ENCODE measurements at regions not wholly inside any gene's neighbourhood (a gene's known extent, or its start where the extent isn't known, plus 50 kb on each side); places are given as distances from the start of the nearest gene placed in this dataset.

DNA sequence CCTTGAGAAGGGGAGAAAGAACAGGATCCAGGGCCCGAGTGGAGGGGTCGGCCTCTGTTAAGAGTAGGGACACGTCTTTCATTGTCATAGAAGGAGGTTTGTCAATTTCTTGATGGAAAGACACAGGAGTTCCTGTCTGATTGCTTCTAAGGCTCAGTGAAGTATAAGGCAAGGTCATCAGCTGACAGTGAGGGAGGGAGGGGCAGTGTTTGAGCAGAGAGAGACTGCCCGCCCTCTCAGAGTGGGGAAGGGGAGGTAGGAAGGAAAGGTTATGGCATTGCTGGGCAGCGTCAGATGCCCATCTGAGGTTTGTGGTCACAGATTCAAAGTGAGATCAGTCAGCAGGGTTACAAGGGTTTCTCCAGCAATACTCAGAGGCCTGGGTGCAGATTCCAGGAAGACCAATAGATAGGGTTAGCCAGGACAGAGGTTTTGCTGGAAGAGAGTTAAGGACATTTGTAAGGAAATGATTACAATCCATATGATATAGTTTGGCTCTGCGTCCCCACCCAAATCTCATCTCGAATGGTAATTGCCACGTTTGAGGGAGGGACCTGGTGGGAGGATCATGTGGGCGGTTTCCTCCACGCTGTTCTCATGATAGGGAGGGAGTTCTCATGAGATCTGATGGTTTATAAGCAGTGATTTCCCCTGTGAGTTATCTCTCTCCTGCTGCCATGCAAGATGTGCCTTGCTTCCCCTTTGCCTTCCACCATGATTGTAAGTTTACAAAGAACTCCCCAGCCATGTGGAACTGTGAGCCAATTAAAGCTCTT, 127.2 kb upstream of the GJB5 start:
- no peak for TF ChIP-seq POLR2A (IDR thresholded peaks at IDR 0.05; ENCODE audit: low read depth, low read length)
- TF ChIP-seq POU2F2 (IDR thresholded peaks at IDR 0.05; ENCODE audit: low read depth, low read length) = no peak
- no peak for TF ChIP-seq PAX5 (IDR thresholded peaks at IDR 0.05; ENCODE audit: insufficient read depth, low read length, severe bottlenecking)
- no peak for TF ChIP-seq POLR2AphosphoS5 (IDR thresholded peaks at IDR 0.05; ENCODE audit: low read depth, low read length)
- no peak for TF ChIP-seq TAF1 (IDR thresholded peaks at IDR 0.05; ENCODE audit: low read depth, low read length)

All from GM12891 (cell line).